Small intestine (tissue), 7 donors: ENCODE measurements at regions not wholly inside any gene's neighbourhood (a gene's known extent, or its start where the extent isn't known, plus 50 kb on each side); places are given as distances from the start of the nearest gene placed in this dataset.

ENCODE experiments used
- DNase-seq, 2 donors: peaks; one replicate each; pipeline versions ENCODE4 v3.0.0 to v3.0.0-alpha.2; 2013
- FAIRE-seq: peaks from 2 replicates; lab custom pipeline; 2012; peaks lifted over from hg19 to GRCh38; lab: Jason Lieb, UNC
- H3K27ac ChIP-seq, 3 donors: one replicate each; pipeline ENCODE4 v1.5.1; 2013; ENCODE audit warnings: low read length in 2 of 3, mild to moderate bottlenecking in 2 of 3, control low read depth in 1 of 3, inconsistent platforms in 1 of 3, low read depth in 1 of 3, moderate library complexity in 1 of 3
- H3K27me3 ChIP-seq, 3 donors: one replicate each; pipeline ENCODE4 v1.6.1; 2013; ENCODE audit warnings: low read length in 3 of 3, inconsistent platforms in 1 of 3; ENCODE audit not compliant: control insufficient read depth in 3 of 3, insufficient read depth in 3 of 3
- H3K36me3 ChIP-seq, 3 donors: one replicate each; pipeline ENCODE4 v1.6.1; 2013; ENCODE audit warnings: low read length in 3 of 3, inconsistent platforms in 1 of 3, low read depth in 1 of 3, mild to moderate bottlenecking in 1 of 3, moderate library complexity in 1 of 3; ENCODE audit not compliant: control insufficient read depth in 3 of 3, insufficient read depth in 2 of 3
- H3K4me1 ChIP-seq, 3 donors: one replicate each; pipeline ENCODE4 v1.6.1; 2013; ENCODE audit warnings: low read length in 2 of 3, inconsistent platforms in 1 of 3, low read depth in 1 of 3, mild to moderate bottlenecking in 1 of 3, moderate library complexity in 1 of 3; ENCODE audit not compliant: control insufficient read depth in 3 of 3, insufficient read depth in 2 of 3
- H3K4me3 ChIP-seq, 3 donors: one replicate each; pipeline ENCODE4 v1.5.1; 2013; ENCODE audit warnings: low read length in 3 of 3, control low read depth in 1 of 3, inconsistent platforms in 1 of 3, low read depth in 1 of 3, mild to moderate bottlenecking in 1 of 3, moderate library complexity in 1 of 3
- H3K9me3 ChIP-seq, 2 donors: one replicate each; pipeline ENCODE4 v1.6.1; 2013; ENCODE audit warnings: low read depth in 1 of 2, low read length in 1 of 2; ENCODE audit not compliant: control insufficient read depth in 2 of 2, insufficient read depth in 1 of 2
- WGBS, 3 donors: extraction: QIAGEN DNeasy Blood & Tissue Kit; methylation state at CpG; one replicate each; pipeline ENCODE4 v1.1.7; 2013; 5-methylcytosine and 5-hydroxymethylcytosine counted together
- donor health status: healthy with polysubstance abuse.
- donor health status: control.
- donor health status: control.
- donor health status: Bipolar disorder and iron deficiency.
- donor health status: healthy.

DNA sequence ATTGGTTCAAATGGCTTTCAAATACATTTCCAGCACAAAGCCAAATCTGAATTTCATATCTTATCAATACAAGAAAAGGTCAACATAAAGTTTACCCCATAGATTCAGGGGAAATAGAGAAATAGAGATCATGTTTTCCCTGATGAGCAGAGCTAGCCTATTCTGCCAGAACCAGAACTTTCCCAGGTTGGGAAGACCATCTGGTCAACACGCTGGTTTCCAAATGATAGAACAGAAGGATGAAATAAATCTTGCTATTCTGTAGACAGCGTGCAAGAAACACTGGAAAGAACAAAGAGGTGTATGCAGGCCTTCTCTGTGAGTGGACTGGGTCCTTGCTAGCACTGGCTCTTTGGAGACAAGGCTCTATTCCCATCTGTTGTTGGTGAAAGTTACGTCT is 350.6 kb downstream of the NDFIP2 start:
- Histone ChIP-seq H3K4me3 (no peak overlapping the region), H3K27me3 (no peaks in the 10 kb centered on the region), H3K36me3 (no peaks in the 10 kb centered on the region), H3K9me3 (no peaks in the 10 kb centered on the region), H3K4me1 (no peaks in the 10 kb centered on the region), H3K27ac (no peak overlapping the region)
- no peak for DNase-seq
- 77 to 91% (median 83%) methylated on average over 3 of the region's 3 CpGs for WGBS, 3 donors
- FAIRE-seq: no peak

DNA sequence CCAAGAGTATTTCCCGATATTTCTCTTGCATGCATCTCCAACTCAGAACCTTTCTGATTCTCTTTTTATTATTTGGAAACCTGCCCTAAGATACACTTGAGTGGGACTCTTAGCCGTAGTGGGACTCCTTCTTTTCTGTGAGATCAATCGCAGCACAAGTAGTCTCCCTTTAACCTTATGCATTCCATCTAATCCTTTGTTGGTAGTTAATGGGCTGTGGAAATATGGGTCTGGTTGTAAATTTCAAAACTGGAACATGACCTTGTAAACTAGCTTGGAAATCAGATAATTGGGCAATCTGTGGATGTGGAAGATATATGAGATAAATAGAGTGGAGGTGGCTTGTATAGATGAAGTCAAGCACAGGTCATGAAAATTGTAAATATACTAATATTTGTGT is 350.0 kb downstream of the NDFIP2 start:
- DNase-seq (no peak), FAIRE-seq (no peak)
- Histone ChIP-seq H3K9me3 (no peaks in the 10 kb centered on the region), H3K27me3 (no peaks in the 10 kb centered on the region), H3K27ac (no peak overlapping the region), H3K4me3 (no peak overlapping the region), H3K4me1 (no peaks in the 10 kb centered on the region), H3K36me3 (no peaks in the 10 kb centered on the region)
- 91 to 94% (median 93%) methylated on average over 3 of the region's 3 CpGs for WGBS, 3 donors

DNA sequence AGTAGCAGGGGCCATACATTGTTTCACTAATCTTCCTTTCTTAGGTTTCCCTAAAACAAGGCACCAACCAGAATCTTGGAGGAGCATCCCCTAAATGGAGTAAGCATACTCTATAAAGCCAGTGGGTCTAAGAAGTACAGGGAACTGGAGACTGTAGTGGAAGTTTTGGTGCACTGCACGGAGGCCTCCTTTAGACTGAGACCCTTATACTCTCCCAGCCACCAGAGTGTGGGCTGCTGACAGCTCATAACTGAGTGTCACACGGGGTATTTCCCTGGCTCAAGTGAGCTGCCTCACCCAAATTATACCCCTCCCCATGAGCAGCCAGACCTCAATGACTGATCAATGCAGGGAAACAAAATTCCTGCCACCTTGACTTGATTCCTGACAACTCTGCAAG is 349.5 kb downstream of the NDFIP2 start:
- DNase-seq (no peak), FAIRE-seq (no peak)
- Histone ChIP-seq H3K4me1 (no peaks in the 10 kb centered on the region), H3K27me3 (no peaks in the 10 kb centered on the region), H3K36me3 (no peaks in the 10 kb centered on the region), H3K4me3 (no peak overlapping the region), H3K9me3 (no peaks in the 10 kb centered on the region), H3K27ac (no peak overlapping the region)
- WGBS, 3 donors: 89 to 97% (median 94%) methylated on average over 2 of the region's 2 CpGs

DNA sequence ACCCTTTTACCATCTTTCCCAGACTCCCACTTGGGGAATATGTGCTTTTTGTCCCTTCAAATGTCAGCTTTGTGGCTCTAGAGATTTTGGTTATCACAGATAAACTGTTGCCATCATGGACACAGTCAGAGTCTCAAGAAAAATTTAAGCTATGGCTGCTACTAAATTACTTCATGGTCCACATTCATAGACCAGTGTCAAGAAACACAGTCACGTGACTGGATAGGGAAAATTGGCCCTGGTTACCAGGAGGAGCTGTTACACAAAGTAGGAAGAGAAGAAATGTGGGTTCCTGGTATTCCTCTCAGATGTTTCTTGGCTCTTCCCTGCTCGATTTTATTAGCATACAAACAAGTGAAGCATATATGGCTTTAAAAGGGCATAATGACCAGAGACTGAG is 348.9 kb downstream of the NDFIP2 start:
- no peaks in the 10 kb centered on the region for H3K4me1 ChIP-seq
- no peak overlapping the region for H3K4me3 ChIP-seq
- FAIRE-seq: no peak

DNA sequence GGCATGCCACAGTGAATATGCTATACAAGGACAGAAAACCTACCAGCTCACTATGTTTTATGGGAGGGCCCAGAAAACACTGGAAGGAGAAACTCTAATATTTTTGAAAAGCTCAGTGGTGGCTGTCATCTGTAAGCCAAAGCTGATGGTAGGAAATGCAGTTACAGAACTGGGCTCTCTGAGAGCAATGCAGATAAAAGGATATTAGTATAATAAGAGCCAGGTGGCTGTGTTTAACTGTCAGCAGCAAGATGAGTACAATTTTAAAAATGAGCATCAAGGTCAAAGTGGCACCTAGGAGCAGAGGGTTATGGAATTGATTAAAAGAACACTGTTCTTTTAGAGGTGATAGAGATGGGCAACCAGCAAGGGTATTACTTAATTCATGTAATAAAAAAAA is 345.0 kb downstream of the NDFIP2 start:
- Histone ChIP-seq H3K36me3 (no peaks in the 10 kb centered on the region), H3K9me3 (no peaks in the 10 kb centered on the region), H3K4me1 (no peaks in the 10 kb centered on the region), H3K27me3 (no peaks in the 10 kb centered on the region), H3K27ac (no peak overlapping the region), H3K4me3 (no peak overlapping the region)
- FAIRE-seq (no peak), DNase-seq (no peak)

More for the DNA sequence above, 348.9 kb downstream of the NDFIP2 start:
- Histone ChIP-seq H3K9me3 (no peaks in the 10 kb centered on the region), H3K36me3 (no peaks in the 10 kb centered on the region), H3K27me3 (no peaks in the 10 kb centered on the region), H3K27ac (no peak overlapping the region)
- no peak for DNase-seq
- WGBS, 3 donors: 64 to 70% (median 67%) methylated on average over 2 of the region's 2 CpGs

DNA sequence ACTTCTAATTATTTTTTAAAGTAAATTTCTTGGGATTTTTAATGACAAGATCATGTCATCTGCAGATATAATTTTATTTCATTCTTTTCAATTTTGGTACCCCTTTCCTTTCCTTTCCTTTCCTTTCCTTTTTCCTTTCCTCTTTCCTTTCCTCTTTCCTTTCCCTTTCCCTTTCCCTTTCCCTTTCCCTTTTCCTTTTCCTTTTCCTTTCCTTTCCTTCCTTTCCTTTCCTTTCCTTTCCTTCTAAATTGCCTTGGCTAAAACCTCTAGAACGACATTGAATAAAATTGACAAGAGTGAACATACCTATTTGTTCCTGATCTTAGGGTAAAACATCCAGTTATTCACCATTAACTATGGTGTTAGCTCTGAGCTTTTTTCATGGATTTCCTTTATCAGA is 334.1 kb downstream of the NDFIP2 start:
- WGBS, 3 donors: 94 to 100% (median 94%) methylated on average over 1 of the region's 1 CpG
- FAIRE-seq (no peak), DNase-seq (no peak)
- H3K27me3 ChIP-seq: no peaks in the 10 kb centered on the region
- H3K36me3 ChIP-seq: no peaks in the 10 kb centered on the region
- H3K27ac ChIP-seq: no peak overlapping the region
- H3K4me1 ChIP-seq: no peaks in the 10 kb centered on the region
- no peaks in the 10 kb centered on the region for H3K9me3 ChIP-seq
- no peak overlapping the region for H3K4me3 ChIP-seq

DNA sequence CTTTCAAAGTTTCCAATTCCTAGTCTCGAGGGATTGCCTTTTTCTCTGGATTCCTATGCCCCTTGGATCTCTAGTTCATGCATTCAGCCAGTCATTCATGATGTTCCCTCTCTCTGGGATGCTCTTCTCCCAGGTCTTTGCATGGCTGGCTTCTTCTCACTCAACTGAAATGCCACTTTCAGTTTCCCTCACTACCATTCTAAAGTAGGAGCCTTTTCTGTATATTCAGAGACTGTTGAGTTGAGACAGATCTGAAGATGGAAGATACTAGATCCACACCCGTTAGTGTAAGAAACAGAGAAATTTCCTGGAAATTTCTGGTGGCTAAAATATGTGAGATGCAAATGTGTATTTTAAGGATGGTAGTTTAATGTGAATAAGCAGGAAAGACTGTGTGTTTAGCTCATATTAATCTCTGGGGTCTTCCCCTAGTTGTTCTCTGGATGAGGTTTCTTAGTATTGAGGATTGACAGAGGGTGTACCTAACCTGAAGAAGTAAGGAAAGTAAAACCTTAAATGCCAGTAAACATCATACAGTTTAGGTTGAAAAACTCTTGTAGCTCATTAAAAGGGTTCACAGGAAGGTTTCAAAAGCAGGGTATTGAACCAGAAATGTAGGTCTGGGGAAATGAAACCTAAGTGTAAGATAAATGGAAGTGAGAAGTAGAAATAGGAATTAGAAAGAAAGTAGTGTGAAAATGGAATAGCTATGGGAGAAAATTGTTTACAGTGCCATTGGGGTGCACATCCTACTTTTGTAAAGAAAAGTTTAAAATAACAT is 331.3 kb downstream of the NDFIP2 start:
- H3K4me1 ChIP-seq: no peaks in the 10 kb centered on the region
- no peaks in the 10 kb centered on the region for H3K27me3 ChIP-seq
- no peaks in the 10 kb centered on the region for H3K36me3 ChIP-seq
- FAIRE-seq (no peak), DNase-seq (no peak)
- WGBS, 3 donors: 71 to 83% (median 82%) methylated on average over 2 of the region's 2 CpGs
- H3K4me3 ChIP-seq: no peak overlapping the region
- H3K9me3 ChIP-seq: peaks cover 0 to 10% of the 10 kb centered on the region in 2 donors
- no peak overlapping the region for H3K27ac ChIP-seq

DNA sequence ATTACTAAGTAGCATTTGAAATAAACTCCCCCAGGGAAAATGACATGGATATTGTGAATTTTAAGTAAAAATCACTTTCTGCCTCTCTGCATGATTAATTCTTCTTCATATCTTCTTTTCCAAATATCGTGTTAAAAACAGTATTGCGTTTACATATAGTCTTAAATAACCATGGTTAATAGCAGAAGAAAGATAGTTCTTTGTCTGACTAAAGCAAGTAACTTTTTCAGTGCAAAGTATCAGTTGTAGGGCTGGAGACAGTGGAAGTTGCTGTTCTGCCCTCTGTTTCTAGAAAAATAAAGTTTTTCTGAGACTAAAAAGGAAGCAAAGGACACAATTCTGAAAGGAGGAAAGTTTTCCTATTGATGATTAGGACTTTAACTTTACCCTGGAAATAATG is 330.2 kb downstream of the NDFIP2 start:
- H3K9me3 ChIP-seq: peaks cover 0 to 10% of the 10 kb centered on the region in 2 donors
- DNase-seq (no peak), FAIRE-seq (no peak)
- no peaks in the 10 kb centered on the region for H3K36me3 ChIP-seq
- WGBS, 3 donors: 41 to 59% (median 46%) methylated on average over 2 of the region's 2 CpGs
- H3K4me1 ChIP-seq: no peaks in the 10 kb centered on the region
- H3K27ac ChIP-seq: no peak overlapping the region
- no peaks in the 10 kb centered on the region for H3K27me3 ChIP-seq
- H3K4me3 ChIP-seq: no peak overlapping the region

DNA sequence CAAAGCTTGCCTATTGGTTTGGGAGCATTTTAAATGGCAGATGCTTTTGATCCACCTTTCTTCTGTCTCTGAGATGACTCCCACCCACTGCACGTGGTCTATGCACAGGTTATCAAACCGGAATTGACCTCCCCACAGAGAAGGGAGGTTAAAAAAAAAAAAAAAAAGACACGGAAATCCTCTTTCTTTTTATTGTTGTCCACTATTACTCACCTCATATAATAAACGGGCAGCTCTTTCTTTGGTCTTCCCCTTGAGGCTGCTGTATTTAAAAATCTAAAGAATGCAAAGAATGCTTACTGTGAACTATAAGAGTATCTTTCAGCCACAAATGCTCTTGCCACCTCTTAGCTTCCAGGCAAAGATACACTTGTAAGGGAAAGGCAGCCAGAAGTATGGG is 329.7 kb downstream of the NDFIP2 start:
- no peak overlapping the region for H3K27ac ChIP-seq
- no peaks in the 10 kb centered on the region for H3K36me3 ChIP-seq
- H3K27me3 ChIP-seq: no peaks in the 10 kb centered on the region
- 44 to 51% (median 48%) methylated on average over 4 of the region's 4 CpGs for WGBS, 3 donors
- no peaks in the 10 kb centered on the region for H3K4me1 ChIP-seq
- peaks cover 0 to 10% of the 10 kb centered on the region in 2 donors for H3K9me3 ChIP-seq
- DNase-seq (no peak), FAIRE-seq (no peak)
- no peak overlapping the region for H3K4me3 ChIP-seq
